Cardiac muscle cell (in vitro differentiated cells and primary cell): ENCODE measurements at regions not wholly inside any gene's neighbourhood (a gene's known extent, or its start where the extent isn't known, plus 50 kb on each side); places are given as distances from the start of the nearest gene placed in this dataset.
A peak's percentile ranks its signal among the peaks of the same experiment; 100 is the strongest.
"Not testable (repeated sequence)": the region's sequence is repeated elsewhere in the genome, so short reads cannot be mapped to it uniquely, and the experiment has no call there.

ENCODE experiments used
- DNase-seq, 2 donors: peaks; one replicate each; pipeline versions ENCODE4 v3.0.0 to v3.0.0-alpha.2; 2010 to 2017; ENCODE audit warnings: low read depth in 1 of 2, low spot score in 1 of 2
- H3K27ac ChIP-seq: fragments of 200-600 bp; sonication (generic); 2 replicates; pipeline ENCODE4 v1.5.1; 2016
- H3K27me3 ChIP-seq: fragments of 200-600 bp; sonication (generic); 2 replicates; pipeline ENCODE4 v1.6.0; 2016; ENCODE audit warnings: control low read depth
- H3K36me3 ChIP-seq: fragments of 200-600 bp; sonication (generic); 2 replicates; pipeline ENCODE4 v1.5.1; 2016; ENCODE audit warnings: control low read depth
- H3K4me1 ChIP-seq: fragments of 200-600 bp; sonication (generic); 2 replicates; pipeline ENCODE4 v1.8.1; 2017; ENCODE audit warnings: low read depth, mild to moderate bottlenecking, mixed run types
- H3K4me3 ChIP-seq: fragments of 200-600 bp; sonication (generic); 2 replicates; pipeline ENCODE4 v1.5.1; 2016; ENCODE audit warnings: mild to moderate bottlenecking
- H3K9me3 ChIP-seq: fragments of 200-600 bp; sonication (generic); 2 replicates; pipeline ENCODE4 v1.5.1; 2017; ENCODE audit warnings: low read depth, mild to moderate bottlenecking, control low read depth
- CTCF ChIP-seq: IDR thresholded peaks from 2 replicates; pipeline ENCODE4 v1.5.1; 2012; ENCODE audit warnings: low read depth, mild to moderate bottlenecking, low read length

- no peak for TF ChIP-seq CTCF
- Histone ChIP-seq H3K27me3 (no peaks in the 10 kb centered on the region), H3K9me3 (no peaks in the 10 kb centered on the region), H3K27ac (no peak overlapping the region), H3K4me3 (no peak overlapping the region), H3K36me3 (no peaks in the 10 kb centered on the region), H3K4me1 (no peaks in the 10 kb centered on the region)
- DNase-seq, result no peak
Observed at GRCh38 chr3:156040041-156040440, 80.3 kb upstream of the KCNAB1 start.

- not testable (repeated sequence) for H3K4me1 ChIP-seq, H3K9me3 ChIP-seq, H3K27ac ChIP-seq, DNase-seq, H3K4me3 ChIP-seq, H3K36me3 ChIP-seq, H3K27me3 ChIP-seq
Observed at GRCh38 chr3:156041216-156041841, 79.0 kb upstream of the KCNAB1 start.

- H3K9me3 ChIP-seq, H3K36me3 ChIP-seq, H3K27me3 ChIP-seq, DNase-seq, H3K4me3 ChIP-seq, H3K27ac ChIP-seq, H3K4me1 ChIP-seq: not testable (repeated sequence)
Observed at GRCh38 chr3:156041856-156042255, 78.5 kb upstream of the KCNAB1 start.

GRCh38 chr3:156043832-156044633 lies 76.3 kb upstream of the KCNAB1 start:
- peak; percentile 70 for TF ChIP-seq CTCF
- DNase-seq, result peak; percentile 13 to 38
- H3K27me3 ChIP-seq, H3K27ac ChIP-seq, H3K36me3 ChIP-seq, H3K4me3 ChIP-seq, H3K9me3 ChIP-seq, H3K4me1 ChIP-seq: not testable (repeated sequence)

- Histone ChIP-seq H3K9me3 (no peaks in the 10 kb centered on the region), H3K4me1 (no peaks in the 10 kb centered on the region), H3K4me3 (no peak overlapping the region), H3K27ac (no peak overlapping the region), H3K36me3 (no peaks in the 10 kb centered on the region), H3K27me3 (no peaks in the 10 kb centered on the region)
- no peak for DNase-seq
- no peak for TF ChIP-seq CTCF
Observed at GRCh38 chr3:156044634-156044975, 75.8 kb upstream of the KCNAB1 start.

GRCh38 chr3:156048483-156048882 lies 71.9 kb upstream of the KCNAB1 start:
- not testable (repeated sequence) for DNase-seq, H3K4me1 ChIP-seq, H3K9me3 ChIP-seq, H3K4me3 ChIP-seq, H3K27ac ChIP-seq, H3K27me3 ChIP-seq, H3K36me3 ChIP-seq

GRCh38 chr3:156050918-156051317 lies 69.5 kb upstream of the KCNAB1 start:
- peak in 1 of 2 donors; percentile 13 for DNase-seq
- Histone ChIP-seq H3K4me1 (no peaks in the 10 kb centered on the region), H3K36me3 (no peaks in the 10 kb centered on the region), H3K9me3 (no peaks in the 10 kb centered on the region), H3K27ac (no peak overlapping the region), H3K4me3 (no peak overlapping the region), H3K27me3 (no peaks in the 10 kb centered on the region)
- TF ChIP-seq CTCF, result no peak
